GM18498 (cell line): ENCODE measurements at regions not wholly inside any gene's neighbourhood (a gene's known extent, or its start where the extent isn't known, plus 50 kb on each side); places are given as distances from the start of the nearest gene placed in this dataset.
A peak's percentile ranks its signal among the peaks of the same experiment; 100 is the strongest.

ENCODE experiments used
- ATAC-seq: cut with Tn5 transposase; IDR thresholded peaks from one replicate; pipeline ENCODE4 v1.9.1; 2021; ENCODE audit warnings: mild to moderate bottlenecking, moderate library complexity; ENCODE audit not compliant: unreplicated experiment

- no peak for ATAC-seq
Observed at GRCh38 chr3:31369637-31370379, 162.9 kb upstream of the STT3B start.

GRCh38 chr3:31370380-31370666 is 162.4 kb upstream of the STT3B start:
- no peak for ATAC-seq

DNA sequence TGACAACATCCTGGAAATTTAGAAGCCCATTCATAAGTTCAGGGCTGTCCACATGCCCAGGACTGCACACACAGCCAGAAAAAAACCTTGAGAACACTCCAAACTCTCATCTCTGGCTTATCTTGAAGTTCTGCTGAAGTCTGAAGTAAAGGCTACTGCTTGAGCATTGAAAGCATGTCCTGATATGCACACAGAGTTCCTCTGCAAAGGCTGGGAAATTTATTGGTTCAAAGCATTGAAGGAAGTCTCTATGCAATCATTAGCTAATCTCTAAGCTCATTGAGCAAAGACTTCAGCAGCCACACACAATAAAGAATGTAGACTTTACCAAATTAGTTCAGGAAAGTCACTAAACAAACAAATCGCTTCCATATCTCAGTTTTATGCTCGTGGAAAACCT is 162.0 kb upstream of the STT3B start:
- ATAC-seq = no peak

- no peak for ATAC-seq
Observed at GRCh38 chr3:31371484-31372177, 161.1 kb upstream of the STT3B start.

GRCh38 chr3:31373681-31374080 is 159.0 kb upstream of the STT3B start:
- ATAC-seq = no peak

DNA sequence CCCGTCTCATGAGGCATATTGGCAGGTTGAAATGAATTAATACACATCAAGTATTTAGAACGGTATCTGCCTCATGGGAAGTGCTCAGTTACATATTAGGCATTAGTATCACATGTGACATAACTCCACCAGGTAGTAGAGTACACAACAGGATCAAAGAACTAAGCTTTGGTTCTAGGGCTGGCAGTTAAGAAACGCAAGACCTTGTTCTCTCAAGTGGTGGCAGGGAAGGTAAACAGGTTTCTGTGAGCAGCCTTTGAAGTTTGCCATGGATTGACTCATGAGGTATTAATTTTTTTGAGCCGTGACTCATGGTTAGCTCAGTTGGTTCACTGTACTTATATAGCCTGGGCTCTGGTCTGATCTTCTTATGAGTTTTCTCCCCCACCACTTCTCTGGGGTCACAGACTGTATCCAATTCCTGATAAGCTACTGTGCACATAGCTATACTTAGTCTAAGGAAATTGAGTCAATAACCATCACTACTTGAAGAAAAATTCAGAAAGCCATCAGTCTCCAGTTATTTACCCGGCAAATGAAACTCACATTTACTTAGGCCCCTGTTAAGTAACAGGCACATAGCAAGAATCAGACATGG is 155.6 kb upstream of the STT3B start:
- no peak for ATAC-seq

DNA sequence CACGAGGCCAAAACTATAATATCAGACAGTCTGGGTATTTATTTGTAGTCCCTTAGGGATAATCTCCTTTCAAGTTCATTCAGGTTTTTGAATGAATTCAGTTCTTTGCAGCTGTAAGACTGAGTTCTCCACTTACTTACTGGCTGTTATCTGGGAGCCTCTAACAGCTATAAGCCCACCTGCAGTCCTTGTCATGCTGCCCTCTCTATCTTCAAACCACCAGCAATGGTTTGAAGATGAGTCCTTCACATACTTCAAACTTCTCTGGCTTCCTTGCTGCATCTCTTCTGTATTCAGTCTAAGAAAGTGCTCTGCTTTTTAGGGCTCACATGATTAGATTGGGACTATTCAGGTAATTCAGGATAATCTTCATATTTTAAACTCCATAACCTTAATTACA is 154.5 kb upstream of the STT3B start:
- no peak for ATAC-seq

DNA sequence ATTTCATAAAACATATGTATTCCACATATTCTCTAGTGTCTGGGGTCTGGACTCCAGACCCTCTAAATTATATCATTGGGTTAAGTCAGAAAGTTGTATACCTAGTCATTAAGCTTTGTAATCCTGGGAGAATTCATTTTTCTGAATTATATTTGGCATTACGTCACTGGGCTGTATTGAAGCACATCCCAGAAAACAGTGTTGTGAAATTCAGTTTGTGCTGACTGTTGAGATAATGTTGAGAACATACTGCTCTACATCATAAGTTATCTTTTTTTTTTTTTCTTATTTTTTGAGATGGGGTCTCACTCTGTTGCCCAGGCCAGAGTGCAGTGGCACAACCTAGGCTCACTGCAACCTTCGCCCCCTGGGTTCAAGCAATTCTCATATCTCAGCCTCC is 153.1 kb upstream of the STT3B start:
- ATAC-seq = no peak

- ATAC-seq = no peak
Observed at GRCh38 chr3:31382856-31383255, 149.9 kb upstream of the STT3B start.

- ATAC-seq = no peak
Observed at GRCh38 chr3:31384117-31384516, 148.6 kb upstream of the STT3B start.

DNA sequence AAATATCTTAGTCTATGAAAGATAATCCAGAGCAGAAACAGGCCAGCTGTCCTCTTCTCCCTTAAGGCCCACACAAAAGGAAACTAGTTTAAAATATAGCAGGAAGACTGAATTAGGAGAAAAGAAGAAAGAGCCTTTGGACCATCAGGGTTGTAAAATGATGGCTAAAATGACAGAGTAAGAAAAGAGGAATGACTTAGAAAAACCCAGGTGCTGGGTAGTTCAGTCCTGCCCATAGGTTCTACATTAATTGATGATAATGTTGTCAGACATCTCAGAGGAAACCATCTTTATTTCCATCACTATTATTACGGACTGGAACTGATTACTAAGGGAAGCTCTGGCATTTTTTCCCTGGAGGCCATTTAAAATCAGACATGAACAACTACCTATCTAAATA is 142.8 kb upstream of the STT3B start:
- no peak for ATAC-seq

DNA sequence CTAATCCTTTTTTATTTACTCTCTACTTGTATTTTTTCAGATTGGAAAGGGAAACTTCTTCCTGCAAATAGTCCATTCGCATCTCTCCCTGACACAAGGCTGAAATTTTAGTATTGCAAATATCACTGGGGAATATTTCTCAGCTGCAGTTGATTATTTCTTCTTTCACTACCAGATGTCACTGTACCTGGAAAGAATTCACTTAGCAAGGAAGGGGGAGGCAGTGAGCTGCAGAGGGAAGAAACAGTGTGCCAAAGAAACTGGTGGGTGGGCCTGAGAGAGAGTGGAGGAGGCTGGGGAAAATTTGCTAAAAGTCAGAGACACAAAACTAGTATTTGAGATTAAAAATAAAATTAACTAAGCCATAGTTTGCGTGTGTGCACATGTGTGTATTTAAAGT is 142.3 kb upstream of the STT3B start:
- no peak for ATAC-seq

DNA sequence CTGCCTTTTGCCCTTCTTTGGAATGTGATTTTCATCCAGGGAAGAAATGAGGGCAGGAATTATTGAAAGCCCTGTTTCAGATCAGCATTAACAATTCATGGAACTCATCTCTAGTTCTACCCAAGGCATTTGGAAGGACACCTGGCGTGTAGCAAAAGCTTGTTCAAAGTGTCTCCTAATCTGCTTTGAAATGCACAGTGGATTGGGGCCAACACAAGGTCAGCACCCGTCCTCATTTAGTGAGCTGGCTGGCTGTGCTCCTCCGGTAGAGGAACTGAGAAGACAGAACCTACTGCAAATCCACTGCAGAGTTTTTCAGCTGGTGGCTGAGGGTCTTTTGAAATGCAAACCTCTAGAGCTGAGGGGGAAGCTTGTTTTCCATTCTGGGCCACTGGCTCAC is 141.6 kb upstream of the STT3B start:
- peak; percentile 46 for ATAC-seq

GRCh38 chr3:31392568-31392967 is 140.2 kb upstream of the STT3B start:
- ATAC-seq = peak; percentile 78

DNA sequence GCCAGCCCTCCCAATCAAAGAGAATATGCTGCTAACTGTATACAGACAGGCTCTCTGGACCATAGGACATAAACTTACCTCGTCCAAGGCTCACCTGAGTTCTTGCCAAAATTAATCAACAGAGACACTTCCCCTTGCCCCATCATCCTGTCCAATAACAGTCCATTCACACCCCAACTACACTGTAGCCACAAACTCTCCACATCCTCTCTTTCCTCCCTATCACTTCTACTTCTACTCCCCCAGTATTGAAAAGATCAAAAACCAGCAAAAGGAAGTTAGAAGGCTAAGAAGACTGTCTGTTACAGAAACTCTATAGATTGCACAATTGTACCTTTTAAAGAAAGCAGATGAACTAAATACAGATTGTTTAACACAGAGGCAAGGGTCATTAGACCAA is 133.5 kb upstream of the STT3B start:
- ATAC-seq = no peak

DNA sequence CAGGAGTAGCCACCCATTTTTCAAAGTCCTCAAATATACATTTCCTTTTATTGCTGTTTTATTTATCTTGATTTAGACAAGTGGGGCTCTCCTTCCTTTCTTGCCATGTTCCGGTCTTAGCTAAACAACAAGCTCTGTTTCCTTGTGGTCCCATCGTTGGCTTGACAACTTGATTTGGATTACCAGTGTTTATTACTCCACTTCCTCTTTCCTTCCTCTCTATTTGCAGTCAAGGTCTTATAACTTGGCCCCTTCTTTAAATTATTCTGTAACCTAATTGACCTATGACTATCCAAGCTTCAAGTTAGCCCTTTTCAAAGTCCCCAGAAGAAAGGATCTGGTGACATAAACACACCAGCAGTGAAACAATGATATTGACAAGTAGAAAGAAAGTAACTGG is 130.6 kb upstream of the STT3B start:
- no peak for ATAC-seq

- no peak for ATAC-seq
Observed at GRCh38 chr3:31403197-31403596, 129.5 kb upstream of the STT3B start.

DNA sequence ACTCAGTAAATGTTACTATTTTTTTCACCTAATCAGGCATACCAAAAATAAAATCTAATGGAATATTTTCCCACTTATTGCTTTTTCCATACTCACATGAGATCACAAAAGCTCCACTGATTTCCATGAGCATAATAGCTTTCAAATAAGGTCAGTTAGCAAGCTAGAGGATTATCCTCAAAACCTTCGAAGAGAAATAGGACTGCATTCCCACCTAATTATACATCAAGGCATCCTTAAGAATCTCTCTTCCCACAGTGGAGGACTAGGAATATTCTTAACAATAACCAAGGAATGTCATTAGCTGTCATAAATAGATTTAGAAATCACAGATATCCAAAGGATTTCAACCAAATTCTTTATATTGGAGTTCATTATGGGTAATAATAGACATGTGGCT is 127.9 kb upstream of the STT3B start:
- ATAC-seq = no peak

GRCh38 chr3:31405515-31405914 is 127.2 kb upstream of the STT3B start:
- ATAC-seq = no peak

DNA sequence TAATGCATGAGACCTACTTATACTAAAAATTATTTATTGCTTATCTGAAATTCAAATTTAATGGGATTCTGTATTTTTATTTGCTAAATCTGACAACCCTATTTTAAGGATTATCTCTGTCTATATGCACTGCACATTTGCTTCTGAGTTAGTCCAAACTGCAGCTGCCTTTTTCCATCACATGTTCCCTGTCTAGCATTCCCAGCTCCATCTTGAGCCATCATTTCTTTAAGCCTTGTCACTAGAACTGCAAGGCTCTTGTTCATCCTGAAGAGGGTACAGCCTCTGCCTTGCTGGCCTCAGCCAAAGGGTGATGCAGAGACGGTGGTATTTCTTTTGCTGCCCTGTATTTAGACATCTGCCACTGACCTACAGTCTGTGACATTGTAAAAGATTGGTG is 125.8 kb upstream of the STT3B start:
- ATAC-seq = no peak

- no peak for ATAC-seq
Observed at GRCh38 chr3:31407665-31408064, 125.1 kb upstream of the STT3B start.

- no peak for ATAC-seq
Observed at GRCh38 chr3:31408720-31409119, 124.0 kb upstream of the STT3B start.

GRCh38 chr3:31409389-31409788 is 123.3 kb upstream of the STT3B start:
- no peak for ATAC-seq
